Upper lobe of left lung (tissue), 4 donors: ENCODE measurements at regions not wholly inside any gene's neighbourhood (a gene's known extent, or its start where the extent isn't known, plus 50 kb on each side); places are given as distances from the start of the nearest gene placed in this dataset.

ENCODE experiments used
- EP300 ChIP-seq, 4 donors: sonication (generic); formaldehyde crosslinking; IDR thresholded peaks; one replicate each; pipeline ENCODE4 v1.5.1; 2017; ENCODE audit warnings: antibody characterized with exemption in 4 of 4, control low read depth in 2 of 4
- POLR2A ChIP-seq, 4 donors: fragments of 450-650 bp; IDR thresholded peaks; one replicate each; pipeline ENCODE4 v1.5.1; 2016 to 2017; ENCODE audit warnings: antibody characterized with exemption in 4 of 4, mild to moderate bottlenecking in 2 of 4
- POLR2AphosphoS5 ChIP-seq, 2 donors: sonication (generic); formaldehyde crosslinking; IDR thresholded peaks; one replicate each; pipeline ENCODE4 v1.5.1; 2017; ENCODE audit warnings: antibody characterized with exemption in 2 of 2
- TF ChIP-seq, protein P1 (sequence below), 6 experiments: fragments of 450-650 bp in 4 of 6; fragments of 200-600 bp in 2 of 6; sonication (generic) in 2 of 6; IDR thresholded peaks; one replicate each; pipeline ENCODE4 v1.5.1; 2016 to 2019; ENCODE audit warnings: antibody characterized with exemption in 6 of 6

DNA sequence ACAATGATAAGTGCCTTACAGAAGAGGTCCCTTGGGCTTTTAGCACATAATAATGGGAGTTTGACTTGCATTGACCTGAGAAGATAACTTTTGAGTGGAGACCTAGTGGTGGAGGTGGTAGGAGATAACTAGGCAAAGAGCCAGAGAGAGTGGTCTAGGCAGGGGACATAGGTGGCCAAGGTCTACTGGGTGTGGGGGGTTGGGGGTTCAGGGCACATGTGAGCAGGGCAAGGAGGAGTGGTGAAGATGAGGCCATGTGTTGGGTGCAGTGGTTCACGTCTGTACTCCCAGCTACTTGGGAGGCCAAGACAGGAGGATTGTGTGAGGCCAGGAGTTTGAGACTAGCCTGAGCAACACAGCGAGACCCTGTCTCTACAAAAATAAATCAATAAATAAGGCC is 74.3 kb upstream of the CTNNBL1 start:
- no peak for TF ChIP-seq POLR2A (IDR thresholded peaks at IDR 0.05)
- TF ChIP-seq, protein P1, sequence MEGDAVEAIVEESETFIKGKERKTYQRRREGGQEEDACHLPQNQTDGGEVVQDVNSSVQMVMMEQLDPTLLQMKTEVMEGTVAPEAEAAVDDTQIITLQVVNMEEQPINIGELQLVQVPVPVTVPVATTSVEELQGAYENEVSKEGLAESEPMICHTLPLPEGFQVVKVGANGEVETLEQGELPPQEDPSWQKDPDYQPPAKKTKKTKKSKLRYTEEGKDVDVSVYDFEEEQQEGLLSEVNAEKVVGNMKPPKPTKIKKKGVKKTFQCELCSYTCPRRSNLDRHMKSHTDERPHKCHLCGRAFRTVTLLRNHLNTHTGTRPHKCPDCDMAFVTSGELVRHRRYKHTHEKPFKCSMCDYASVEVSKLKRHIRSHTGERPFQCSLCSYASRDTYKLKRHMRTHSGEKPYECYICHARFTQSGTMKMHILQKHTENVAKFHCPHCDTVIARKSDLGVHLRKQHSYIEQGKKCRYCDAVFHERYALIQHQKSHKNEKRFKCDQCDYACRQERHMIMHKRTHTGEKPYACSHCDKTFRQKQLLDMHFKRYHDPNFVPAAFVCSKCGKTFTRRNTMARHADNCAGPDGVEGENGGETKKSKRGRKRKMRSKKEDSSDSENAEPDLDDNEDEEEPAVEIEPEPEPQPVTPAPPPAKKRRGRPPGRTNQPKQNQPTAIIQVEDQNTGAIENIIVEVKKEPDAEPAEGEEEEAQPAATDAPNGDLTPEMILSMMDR (IDR thresholded peaks at IDR 0.05), result no peak
- no peak for TF ChIP-seq EP300 (IDR thresholded peaks at IDR 0.05)
- TF ChIP-seq POLR2AphosphoS5 (IDR thresholded peaks at IDR 0.05), result no peak
